NCI-H446 (cell line): ENCODE measurements at regions not wholly inside any gene's neighbourhood (a gene's known extent, or its start where the extent isn't known, plus 50 kb on each side); places are given as distances from the start of the nearest gene placed in this dataset.

Source experiments
- DNase-seq, 2 experiments: peaks; one replicate each; lab custom pipeline; 2025; lab: John Stamatoyannopoulos, UW

DNA sequence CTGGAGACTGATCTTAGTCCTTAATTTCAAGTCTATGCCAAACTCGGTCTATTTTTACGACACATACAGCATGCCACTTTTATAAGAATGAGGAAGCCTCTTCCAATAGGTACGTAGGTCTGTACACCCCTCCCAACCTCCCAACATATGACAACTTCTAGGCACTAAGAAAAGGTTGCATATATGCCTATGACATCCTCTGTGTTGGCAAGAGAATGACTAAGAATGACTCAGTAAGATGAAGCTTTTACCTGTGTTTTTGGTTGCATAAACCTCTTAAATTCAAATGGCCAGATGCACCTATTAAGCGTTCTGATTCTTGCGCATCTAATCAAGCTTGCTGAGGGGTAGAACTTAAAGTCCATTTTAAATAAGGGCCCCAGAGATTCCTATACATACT, 586.4 kb upstream of the ZEB2 start:
- no peak for DNase-seq

GRCh38 chr2:145102706-145103105, 582.8 kb upstream of the ZEB2 start:
- no peak for DNase-seq

DNA sequence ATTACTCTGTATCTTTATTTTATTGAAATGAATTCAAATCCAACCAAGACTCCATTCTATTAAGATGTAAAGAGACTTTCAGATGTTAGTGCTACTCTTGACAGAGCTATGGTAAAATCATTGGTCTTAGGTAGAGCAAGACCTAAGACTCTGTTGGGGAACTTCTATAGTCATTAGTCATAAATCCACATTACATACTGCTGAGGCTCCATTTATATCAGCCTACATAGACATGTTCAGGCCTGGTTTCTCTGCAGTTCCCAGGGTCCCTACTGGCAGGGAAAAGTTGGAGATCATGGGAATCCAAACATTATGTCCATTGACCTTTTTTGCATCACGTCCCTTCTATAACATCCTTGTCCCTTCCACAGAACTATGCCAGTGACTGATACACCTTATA, 580.4 kb upstream of the ZEB2 start:
- no peak for DNase-seq

GRCh38 chr2:145096582-145096981, 576.7 kb upstream of the ZEB2 start:
- no peak for DNase-seq

- no peak for DNase-seq
These were observed 575.9 kb upstream of the ZEB2 start for GRCh38 chr2:145095641-145096435.

GRCh38 chr2:145094370-145094769, 574.5 kb upstream of the ZEB2 start:
- DNase-seq, result no peak

DNA sequence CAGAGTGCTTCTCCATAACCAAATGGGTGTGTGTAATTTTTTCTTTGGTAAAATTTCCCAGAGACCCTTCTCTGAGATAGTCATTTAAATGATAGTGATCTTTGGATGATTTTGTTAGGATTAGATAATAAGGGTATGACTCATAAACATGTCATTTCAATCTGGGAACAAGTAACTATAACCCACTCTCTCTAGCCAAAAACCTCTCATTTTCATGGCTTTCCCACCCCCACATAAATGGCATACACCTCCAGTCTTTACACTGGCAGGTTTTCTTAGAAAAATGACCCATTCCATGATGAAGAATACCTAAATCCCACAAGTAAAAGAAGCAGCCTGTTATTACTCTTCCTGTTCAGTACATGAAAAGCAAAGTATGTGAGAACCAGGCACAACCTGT, 572.0 kb upstream of the ZEB2 start:
- DNase-seq, result no peak

- DNase-seq, result no peak
These were observed 571.2 kb upstream of the ZEB2 start for GRCh38 chr2:145090841-145091761.

DNA sequence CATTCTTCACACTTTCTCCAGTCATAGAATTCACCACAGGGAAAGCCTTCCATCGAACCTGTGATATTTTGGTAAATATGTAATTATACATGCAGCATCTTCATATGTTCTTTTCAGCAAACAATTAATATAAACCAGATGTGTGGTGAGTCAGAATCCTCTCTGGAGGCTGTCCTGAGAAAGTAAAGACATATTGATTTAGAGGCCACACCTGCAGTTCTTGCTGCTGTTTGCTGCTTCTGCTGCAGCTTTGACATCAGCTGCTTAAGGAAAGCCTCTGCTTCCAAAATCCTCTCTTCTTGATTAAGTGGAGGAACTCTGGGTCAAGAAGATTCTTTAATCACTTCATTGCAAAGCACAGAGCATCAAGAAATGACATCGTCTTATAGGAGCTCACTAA, 568.8 kb upstream of the ZEB2 start:
- no peak for DNase-seq

GRCh38 chr2:145086910-145087309, 567.0 kb upstream of the ZEB2 start:
- no peak for DNase-seq

- DNase-seq, result no peak
These were observed 565.7 kb upstream of the ZEB2 start for GRCh38 chr2:145085612-145086011.

GRCh38 chr2:145080426-145080825, 560.5 kb upstream of the ZEB2 start:
- DNase-seq, result no peak

GRCh38 chr2:145079641-145080040, 559.7 kb upstream of the ZEB2 start:
- no peak for DNase-seq

DNA sequence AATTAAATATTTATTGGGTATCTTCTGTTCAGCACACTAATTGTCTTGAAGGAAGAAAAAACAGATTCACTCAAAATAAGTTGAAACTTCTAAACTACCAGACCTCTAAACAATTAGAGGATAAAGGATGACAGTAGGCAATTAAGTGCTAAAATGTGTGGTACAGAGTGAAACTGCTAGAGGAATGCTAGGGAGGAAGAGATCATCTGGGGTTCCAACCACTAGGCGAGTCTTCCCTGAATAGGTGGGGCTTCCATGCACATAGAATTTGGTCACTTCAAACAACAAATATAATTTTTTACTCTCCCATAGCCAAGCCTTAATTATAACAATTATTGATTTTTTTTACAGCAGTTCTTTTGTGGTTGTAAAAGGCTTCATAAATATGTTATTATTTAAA, 559.0 kb upstream of the ZEB2 start:
- DNase-seq, result no peak

GRCh38 chr2:145076085-145076484, 556.2 kb upstream of the ZEB2 start:
- DNase-seq, result no peak

- no peak for DNase-seq
These were observed 555.6 kb upstream of the ZEB2 start for GRCh38 chr2:145075454-145076062.

DNA sequence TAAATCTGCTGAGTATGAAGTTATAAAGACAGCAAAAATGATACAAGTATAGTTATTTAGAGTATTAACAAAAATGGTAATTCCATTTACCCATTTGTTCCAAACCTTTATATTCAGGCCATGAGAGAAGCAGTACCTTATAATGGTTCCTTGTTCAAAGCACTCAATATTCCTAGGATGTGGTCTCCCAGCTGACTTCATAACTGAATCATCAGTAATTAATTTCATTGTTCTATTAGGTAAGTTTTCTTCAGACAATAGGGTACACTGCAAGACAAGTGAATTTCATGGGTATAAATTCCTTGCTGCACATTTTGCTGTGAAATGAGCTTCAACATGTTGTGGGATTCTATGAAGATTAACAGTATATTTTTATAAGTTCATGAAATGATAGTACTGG, 550.8 kb upstream of the ZEB2 start:
- no peak for DNase-seq

DNA sequence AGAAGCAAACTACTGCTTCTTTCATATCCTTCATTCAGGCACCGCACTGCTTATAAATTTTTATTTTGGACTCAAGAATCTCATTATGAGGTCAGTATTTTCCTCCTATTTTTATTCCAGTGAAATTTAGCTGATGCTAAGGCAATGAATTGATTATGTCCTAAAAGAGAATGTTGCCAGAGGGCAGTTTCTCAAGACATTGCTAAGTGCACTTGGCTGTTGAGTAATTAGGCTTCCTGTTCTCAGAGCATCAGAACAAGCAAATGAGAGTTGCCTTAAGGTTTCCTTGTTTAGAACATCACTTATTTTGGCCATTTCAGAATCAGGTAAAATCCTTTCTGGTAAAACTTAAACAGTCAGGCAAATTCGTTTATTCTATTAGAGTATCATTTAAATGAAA, 548.6 kb upstream of the ZEB2 start:
- no peak for DNase-seq

GRCh38 chr2:145067549-145068030, 547.7 kb upstream of the ZEB2 start:
- no peak for DNase-seq

DNA sequence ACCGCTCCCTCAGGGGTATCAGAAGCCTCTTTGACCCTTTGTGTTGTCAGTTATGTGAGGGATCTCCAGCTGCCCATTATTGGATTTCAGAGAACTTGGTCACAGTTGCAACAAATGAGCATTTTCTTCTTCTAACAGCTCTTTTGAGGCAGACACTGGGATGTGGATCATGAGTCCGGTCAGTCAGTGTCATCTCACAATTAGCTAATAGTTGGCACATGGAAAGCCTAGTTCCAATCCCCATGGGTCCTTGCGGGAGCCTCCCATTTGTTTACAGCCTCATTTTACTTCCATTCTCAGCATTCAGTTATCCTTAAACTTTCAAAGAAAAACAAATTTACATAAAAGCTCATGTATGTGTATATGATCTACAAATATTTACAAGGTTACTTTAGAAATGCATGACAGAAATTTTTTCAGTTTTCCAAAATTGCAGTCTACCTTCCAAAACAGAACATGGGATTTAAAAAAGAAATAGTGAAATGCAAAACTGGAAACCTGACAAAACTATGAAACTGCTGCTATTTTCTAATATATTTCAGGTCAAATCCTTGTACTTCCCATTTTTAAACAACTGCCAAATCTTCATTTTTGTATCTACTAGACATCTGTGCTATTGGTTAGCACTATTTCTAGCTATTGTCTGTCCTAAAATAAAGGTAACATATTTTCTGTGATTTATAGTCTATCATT, 547.1 kb upstream of the ZEB2 start:
- no peak for DNase-seq

- no peak for DNase-seq
These were observed 546.3 kb upstream of the ZEB2 start for GRCh38 chr2:145066151-145066661.

GRCh38 chr2:145065342-145065741, 545.4 kb upstream of the ZEB2 start:
- no peak for DNase-seq
